ENCODE measurements at regions not wholly inside any gene's neighbourhood (a gene's known extent, or its start where the extent isn't known, plus 50 kb on each side); places are given as distances from the start of the nearest gene placed in this dataset.

DNA sequence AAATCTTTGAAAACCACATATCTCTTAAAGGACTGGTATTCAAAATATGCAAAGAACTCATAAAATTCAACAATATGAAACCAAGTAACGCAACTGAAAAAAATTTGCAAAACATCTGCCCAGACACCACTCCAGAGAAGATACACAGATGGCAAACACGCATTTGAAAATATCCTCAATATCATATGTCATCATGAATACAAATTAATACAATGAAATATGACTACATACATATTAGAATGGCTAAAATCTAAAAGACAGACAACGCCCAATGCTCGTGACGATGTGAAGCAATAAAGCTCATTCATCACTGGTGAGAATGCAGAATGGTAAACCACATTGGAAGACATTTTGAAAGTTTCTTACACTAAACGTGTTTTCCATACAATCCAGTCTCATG, 770.1 kb upstream of the CELF2 start:
- Histone ChIP-seq H3K36me3 (ENCODE audit: control insufficient read depth in 2 of 2, insufficient read depth in 2 of 2, low read length in 1 of 2) (no peaks in the 10 kb centered on the region), H3K79me2 (ENCODE audit: control insufficient read depth, insufficient read depth, low read length) (no peaks in the 10 kb centered on the region), H3K4me3 (no peak overlapping the region), H2AFZ (ENCODE audit: control insufficient read depth, low read depth, low read length) (no peak overlapping the region), H3K4me1 (ENCODE audit: control insufficient read depth, insufficient read depth, low read length) (no peaks in the 10 kb centered on the region), H3K4me2 (ENCODE audit: control insufficient read depth, insufficient read depth) (no peak overlapping the region), H4K20me1 (ENCODE audit: control insufficient read depth, insufficient read depth) (no peaks in the 10 kb centered on the region), H3K27ac (ENCODE audit: control insufficient read depth, insufficient read depth) (no peak overlapping the region), H3K27me3 (replicated peaks in 1 of 2; ENCODE audit: control insufficient read depth in 2 of 2, insufficient read depth in 2 of 2, low read length in 1 of 2) (no peaks in the 10 kb centered on the region), H3K9me3 (replicated peaks; ENCODE audit: control insufficient read depth, insufficient read depth, low read length) (no peaks in the 10 kb centered on the region), H3K9ac (ENCODE audit: control insufficient read depth, insufficient read depth, low read length) (no peak overlapping the region)
- FAIRE-seq (no peak), ATAC-seq (no peak), DNase-seq (ENCODE audit: low read depth, low spot score) (no peak)
- RAD21 ChIA-PET (ENCODE audit: unreplicated experiment): no interaction called here
- in situ Hi-C loops (cut with MboI): no loop called here
- CTCF ChIA-PET: no interaction called here
- 11% methylated on average over 6 of the region's 6 CpGs for WGBS (ENCODE audit: insufficient coverage, insufficient replicate concordance, low lambda C conversion rate, missing lambda C conversion rate)
- no TSS peak for BruUV-seq (replicated peaks)
- TF ChIP-seq, protein P1, sequence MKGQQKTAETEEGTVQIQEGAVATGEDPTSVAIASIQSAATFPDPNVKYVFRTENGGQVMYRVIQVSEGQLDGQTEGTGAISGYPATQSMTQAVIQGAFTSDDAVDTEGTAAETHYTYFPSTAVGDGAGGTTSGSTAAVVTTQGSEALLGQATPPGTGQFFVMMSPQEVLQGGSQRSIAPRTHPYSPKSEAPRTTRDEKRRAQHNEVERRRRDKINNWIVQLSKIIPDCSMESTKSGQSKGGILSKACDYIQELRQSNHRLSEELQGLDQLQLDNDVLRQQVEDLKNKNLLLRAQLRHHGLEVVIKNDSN (IDR thresholded peaks at IDR 0.05; ENCODE audit: borderline replicate concordance, extremely low read length, insufficient read depth, low read depth, low read length): no peak
- TF ChIP-seq STAT3 (IDR thresholded peaks at IDR 0.05; ENCODE audit: low read depth, low read length): no peak
- TF ChIP-seq, protein P2, sequence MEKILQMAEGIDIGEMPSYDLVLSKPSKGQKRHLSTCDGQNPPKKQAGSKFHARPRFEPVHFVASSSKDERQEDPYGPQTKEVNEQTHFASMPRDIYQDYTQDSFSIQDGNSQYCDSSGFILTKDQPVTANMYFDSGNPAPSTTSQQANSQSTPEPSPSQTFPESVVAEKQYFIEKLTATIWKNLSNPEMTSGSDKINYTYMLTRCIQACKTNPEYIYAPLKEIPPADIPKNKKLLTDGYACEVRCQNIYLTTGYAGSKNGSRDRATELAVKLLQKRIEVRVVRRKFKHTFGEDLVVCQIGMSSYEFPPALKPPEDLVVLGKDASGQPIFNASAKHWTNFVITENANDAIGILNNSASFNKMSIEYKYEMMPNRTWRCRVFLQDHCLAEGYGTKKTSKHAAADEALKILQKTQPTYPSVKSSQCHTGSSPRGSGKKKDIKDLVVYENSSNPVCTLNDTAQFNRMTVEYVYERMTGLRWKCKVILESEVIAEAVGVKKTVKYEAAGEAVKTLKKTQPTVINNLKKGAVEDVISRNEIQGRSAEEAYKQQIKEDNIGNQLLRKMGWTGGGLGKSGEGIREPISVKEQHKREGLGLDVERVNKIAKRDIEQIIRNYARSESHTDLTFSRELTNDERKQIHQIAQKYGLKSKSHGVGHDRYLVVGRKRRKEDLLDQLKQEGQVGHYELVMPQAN (conservative IDR thresholded peaks at IDR 0.05): no peak
- no peak for TF ChIP-seq RFX5 (IDR thresholded peaks at IDR 0.05; ENCODE audit: low read depth, low read length)
- no peak for TF ChIP-seq EGR1 (IDR thresholded peaks at IDR 0.05; ENCODE audit: borderline replicate concordance in 1 of 2, low read depth in 2 of 2, low read length in 2 of 2)
- no peak for TF ChIP-seq MTA3 (IDR thresholded peaks at IDR 0.05; ENCODE audit: borderline replicate concordance, low read length)
- TF ChIP-seq NFYA (IDR thresholded peaks at IDR 0.05; ENCODE audit: borderline replicate concordance, low read depth, low read length): no peak
- TF ChIP-seq, protein P3, sequence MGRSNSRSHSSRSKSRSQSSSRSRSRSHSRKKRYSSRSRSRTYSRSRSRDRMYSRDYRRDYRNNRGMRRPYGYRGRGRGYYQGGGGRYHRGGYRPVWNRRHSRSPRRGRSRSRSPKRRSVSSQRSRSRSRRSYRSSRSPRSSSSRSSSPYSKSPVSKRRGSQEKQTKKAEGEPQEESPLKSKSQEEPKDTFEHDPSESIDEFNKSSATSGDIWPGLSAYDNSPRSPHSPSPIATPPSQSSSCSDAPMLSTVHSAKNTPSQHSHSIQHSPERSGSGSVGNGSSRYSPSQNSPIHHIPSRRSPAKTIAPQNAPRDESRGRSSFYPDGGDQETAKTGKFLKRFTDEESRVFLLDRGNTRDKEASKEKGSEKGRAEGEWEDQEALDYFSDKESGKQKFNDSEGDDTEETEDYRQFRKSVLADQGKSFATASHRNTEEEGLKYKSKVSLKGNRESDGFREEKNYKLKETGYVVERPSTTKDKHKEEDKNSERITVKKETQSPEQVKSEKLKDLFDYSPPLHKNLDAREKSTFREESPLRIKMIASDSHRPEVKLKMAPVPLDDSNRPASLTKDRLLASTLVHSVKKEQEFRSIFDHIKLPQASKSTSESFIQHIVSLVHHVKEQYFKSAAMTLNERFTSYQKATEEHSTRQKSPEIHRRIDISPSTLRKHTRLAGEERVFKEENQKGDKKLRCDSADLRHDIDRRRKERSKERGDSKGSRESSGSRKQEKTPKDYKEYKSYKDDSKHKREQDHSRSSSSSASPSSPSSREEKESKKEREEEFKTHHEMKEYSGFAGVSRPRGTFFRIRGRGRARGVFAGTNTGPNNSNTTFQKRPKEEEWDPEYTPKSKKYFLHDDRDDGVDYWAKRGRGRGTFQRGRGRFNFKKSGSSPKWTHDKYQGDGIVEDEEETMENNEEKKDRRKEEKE (IDR thresholded peaks at IDR 0.05): no peak
- TF ChIP-seq CEBPB (IDR thresholded peaks at IDR 0.05; ENCODE audit: borderline replicate concordance in 1 of 2, low read depth in 2 of 2, low read length in 2 of 2): no peak
- no peak for TF ChIP-seq EZH2 (IDR thresholded peaks at IDR 0.05; ENCODE audit: borderline replicate concordance, control insufficient read depth, low read depth, low read length)
- TF ChIP-seq SMARCA5 (IDR thresholded peaks at IDR 0.05): no peak
- no peak for TF ChIP-seq ZNF207 (IDR thresholded peaks at IDR 0.05; ENCODE audit: borderline replicate concordance)
- TF ChIP-seq SIN3A (IDR thresholded peaks at IDR 0.05; ENCODE audit: low read depth, low read length): no peak
- TF ChIP-seq SUZ12 (IDR thresholded peaks at IDR 0.05; ENCODE audit: unreplicated experiment): no peak
- no peak for TF ChIP-seq KAT2A (conservative IDR thresholded peaks at IDR 0.05; ENCODE audit: control insufficient read depth, low read depth, low read length)
- intact Hi-C loops (cut with micrococcal nuclease; ENCODE audit: unreplicated experiment): no loop called here
- POLR2A ChIA-PET: no interaction called here
- SMC1A ChIA-PET (ENCODE audit: uncharacterized antibody, unreplicated experiment): no interaction called here
